ENCODE measurements at regions not wholly inside any gene's neighbourhood (a gene's known extent, or its start where the extent isn't known, plus 50 kb on each side); places are given as distances from the start of the nearest gene placed in this dataset.

DNA sequence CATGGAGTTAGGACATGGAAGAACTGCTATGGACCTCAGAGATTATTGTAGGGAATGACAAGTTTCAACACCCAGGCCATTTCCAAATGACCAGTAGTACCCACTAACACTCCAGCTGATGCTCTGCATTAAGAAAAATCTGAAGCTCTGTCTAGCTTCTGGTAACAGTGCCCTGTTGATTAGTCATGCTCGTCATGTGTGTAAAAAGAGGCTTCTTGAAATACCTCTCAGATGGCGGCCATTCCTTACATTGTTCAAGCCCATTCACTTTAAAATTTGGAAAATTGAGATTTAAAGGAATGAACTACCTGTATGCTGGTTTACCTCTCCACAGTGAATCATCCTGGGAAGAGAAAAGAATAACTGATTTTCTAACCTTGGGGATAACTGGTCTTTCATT, 527.9 kb upstream of the ARGLU1 start:
- no peak for DNase-seq (ENCODE audit: low read depth in 3 of 3, low spot score in 2 of 3)

DNA sequence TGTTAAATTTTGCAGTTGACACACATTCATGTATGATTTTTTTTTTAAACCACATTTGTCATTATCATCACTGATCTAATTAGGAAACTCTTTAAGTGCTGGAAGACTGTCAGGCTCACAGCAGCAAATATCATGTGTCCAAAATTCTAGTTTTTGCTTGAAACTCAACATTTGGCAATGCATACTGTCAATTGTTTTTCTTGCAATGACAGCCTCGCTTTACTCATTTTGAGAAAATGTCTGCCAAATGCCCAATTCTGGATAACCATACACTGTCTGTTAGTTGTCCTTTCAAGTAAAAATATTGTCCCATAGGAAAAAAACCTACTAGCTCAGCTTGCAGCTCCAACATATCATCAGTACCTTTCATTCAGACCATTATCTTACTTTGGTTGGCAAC, 523.9 kb upstream of the ARGLU1 start:
- DNase-seq (ENCODE audit: low read depth in 3 of 3, low spot score in 2 of 3), result no peak

- DNase-seq (ENCODE audit: low read depth in 3 of 3, low spot score in 2 of 3), result no peak
Observed at GRCh38 chr13:107091428-107091827, 523.5 kb upstream of the ARGLU1 start.

DNA sequence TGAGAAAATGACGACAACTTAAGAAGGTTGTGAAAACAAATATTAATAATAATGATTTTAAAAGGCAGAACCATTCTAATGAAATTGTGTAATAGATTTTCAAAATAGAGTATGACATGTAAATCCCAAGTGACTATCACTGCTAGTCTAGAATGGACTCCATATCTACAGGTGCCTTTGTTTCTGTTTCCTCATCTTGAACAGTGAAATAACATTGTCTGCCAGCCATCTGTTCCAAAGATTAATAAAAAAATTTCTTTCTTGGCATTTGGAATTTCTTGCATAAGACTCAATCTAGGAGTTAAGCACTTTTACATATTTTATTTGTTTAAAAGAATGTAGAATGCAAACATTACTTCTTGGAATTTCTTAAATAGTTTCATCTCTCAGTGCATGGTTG, 520.1 kb upstream of the ARGLU1 start:
- DNase-seq (ENCODE audit: low read depth in 3 of 3, low spot score in 2 of 3), result no peak

- no peak for DNase-seq (ENCODE audit: low read depth in 3 of 3, low spot score in 2 of 3)
Observed at GRCh38 chr13:107079423-107080049, 511.6 kb upstream of the ARGLU1 start.

DNA sequence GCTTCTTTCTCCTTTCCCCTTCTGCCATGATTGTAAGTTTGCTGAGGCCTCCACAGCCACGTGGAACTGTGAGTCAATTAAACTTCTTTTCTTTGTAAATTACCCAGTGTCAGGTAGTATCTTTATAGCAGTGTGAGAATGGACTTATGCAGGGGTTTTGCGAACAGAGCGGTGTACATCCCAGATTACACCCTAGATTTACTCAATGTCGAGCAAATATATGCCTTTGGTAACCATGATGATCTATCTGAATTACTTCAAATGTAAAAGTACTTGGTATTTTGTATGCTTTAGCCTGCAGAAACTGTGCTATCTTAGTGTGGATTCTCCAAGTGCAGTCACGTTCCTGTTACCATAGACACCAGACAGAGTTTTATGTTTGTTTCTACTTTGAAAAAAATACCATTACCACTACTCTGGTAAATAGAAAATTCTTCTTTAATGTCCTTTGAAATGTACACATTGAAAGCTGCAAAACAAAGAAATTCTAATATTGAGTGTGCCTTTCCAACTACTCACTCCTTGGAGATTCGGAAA, 510.4 kb upstream of the ARGLU1 start:
- DNase-seq (ENCODE audit: low read depth in 3 of 3, low spot score in 2 of 3), result no peak

DNA sequence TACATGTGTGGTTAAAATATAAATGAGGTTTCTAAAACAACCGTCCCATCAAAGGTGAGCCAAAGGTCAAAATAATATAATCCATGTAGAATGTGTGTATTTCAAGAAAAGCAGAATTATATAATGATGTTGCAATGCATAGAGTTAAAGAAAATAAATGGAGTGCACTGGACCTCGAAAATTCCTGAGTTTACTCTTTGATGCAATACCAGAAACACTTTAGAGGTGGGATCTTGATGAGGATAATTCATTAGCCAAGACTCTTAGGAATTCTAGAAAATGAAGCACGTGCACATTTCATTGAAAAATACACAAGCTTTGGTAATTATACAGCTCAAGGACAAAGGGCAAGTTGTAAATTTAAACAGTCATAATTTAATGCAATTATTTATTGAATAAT, 508.9 kb upstream of the ARGLU1 start:
- DNase-seq (ENCODE audit: low read depth in 3 of 3, low spot score in 2 of 3), result no peak

DNA sequence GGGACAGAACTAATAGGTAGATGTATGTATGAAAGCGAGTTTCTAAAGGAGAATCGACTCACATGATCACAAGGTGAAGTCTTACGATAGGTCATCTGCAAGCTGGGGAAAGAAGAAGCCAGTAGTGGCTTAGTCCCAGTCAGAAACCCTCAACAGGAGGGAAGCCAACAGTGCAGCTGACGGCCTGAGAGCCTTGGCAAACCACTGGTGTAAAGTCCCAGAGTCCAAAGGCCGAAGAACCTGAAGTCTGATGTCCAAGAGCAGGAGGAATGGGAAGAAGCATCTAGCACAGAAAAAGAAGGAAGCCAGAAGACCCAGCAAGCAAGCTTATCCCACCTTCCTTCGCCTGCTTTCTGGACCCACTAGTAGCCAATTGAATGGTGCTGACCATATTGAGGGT, 507.6 kb upstream of the ARGLU1 start:
- no peak for DNase-seq (ENCODE audit: low read depth in 3 of 3, low spot score in 2 of 3)

DNA sequence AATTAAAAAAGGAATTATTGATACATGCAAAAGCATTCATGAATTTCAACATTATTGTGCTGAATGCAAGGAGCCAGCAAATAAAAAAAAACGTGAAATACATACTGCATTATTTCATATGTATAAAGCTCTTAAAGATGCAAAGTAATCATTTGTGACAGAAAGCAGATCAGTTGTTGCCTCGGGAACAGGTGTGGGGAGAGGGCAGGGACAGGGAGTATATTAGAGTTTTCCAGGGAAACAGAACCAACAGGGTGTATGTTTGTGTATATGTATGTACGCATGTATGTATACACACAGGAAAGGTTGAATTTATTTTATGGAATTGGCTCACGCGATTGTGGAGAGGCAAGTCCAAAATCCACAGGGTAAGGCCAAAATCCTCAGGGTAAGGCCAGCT, 502.9 kb upstream of the ARGLU1 start:
- DNase-seq (ENCODE audit: low read depth in 3 of 3, low spot score in 2 of 3), result no peak

DNA sequence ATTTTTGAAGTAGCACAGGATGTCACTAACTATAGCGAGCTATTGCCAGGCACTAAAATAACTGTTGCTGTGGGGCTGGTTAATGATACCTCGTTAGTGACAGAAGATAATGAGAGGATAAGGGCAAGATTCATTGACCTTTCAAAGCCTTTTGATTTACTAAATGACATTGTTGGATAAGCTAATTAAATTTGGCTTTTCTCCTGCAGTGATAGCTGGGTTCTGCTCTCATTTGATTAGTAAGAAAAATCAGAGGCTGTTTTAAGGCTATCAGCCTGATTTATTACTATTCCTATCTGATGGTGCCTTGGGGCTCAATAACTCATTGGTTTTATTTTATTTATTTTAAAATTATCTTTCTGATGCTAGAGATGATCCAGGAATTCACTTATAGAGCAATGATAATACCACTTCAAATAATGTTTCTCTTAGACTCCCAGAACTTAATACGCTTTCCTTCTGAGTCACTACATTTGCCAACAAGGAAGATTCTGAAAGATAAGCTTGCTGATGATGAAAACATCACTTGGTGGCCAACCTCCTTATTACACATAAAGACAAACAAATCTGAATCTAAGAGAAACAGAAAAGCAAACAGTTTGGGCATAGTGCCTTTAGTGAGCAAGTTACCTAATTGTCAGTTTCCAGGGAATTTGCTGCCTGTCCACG, 501.3 kb upstream of the ARGLU1 start:
- DNase-seq (ENCODE audit: low read depth in 3 of 3, low spot score in 2 of 3), result no peak

GRCh38 chr13:107067381-107067780, 499.4 kb upstream of the ARGLU1 start:
- DNase-seq (ENCODE audit: low read depth in 3 of 3, low spot score in 2 of 3), result no peak

- no peak for DNase-seq (ENCODE audit: low read depth in 3 of 3, low spot score in 2 of 3)
Observed at GRCh38 chr13:107066355-107066754, 498.4 kb upstream of the ARGLU1 start.

DNA sequence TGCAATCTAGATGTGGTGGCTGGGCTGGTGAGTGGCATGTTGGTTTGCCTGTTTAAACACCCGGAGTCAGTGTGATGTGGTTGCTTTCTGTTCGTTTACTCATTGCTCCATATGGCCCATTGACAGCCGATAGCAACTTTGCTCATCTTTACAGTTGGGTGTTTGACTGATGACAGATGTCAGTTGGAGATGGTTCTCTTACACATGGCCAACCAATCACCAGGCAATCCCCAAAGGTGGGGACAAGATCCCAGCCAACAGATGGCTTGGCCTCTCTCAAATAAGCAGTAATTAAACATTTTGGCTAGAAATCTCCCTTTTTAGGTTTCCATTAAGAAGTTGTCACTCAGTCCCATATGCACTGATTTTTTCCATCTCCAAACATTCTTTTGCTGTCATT, 497.1 kb upstream of the ARGLU1 start:
- no peak for DNase-seq (ENCODE audit: low read depth in 3 of 3, low spot score in 2 of 3)

GRCh38 chr13:107057028-107057631, 489.2 kb upstream of the ARGLU1 start:
- no peak for DNase-seq (ENCODE audit: low read depth in 3 of 3, low spot score in 2 of 3)

DNA sequence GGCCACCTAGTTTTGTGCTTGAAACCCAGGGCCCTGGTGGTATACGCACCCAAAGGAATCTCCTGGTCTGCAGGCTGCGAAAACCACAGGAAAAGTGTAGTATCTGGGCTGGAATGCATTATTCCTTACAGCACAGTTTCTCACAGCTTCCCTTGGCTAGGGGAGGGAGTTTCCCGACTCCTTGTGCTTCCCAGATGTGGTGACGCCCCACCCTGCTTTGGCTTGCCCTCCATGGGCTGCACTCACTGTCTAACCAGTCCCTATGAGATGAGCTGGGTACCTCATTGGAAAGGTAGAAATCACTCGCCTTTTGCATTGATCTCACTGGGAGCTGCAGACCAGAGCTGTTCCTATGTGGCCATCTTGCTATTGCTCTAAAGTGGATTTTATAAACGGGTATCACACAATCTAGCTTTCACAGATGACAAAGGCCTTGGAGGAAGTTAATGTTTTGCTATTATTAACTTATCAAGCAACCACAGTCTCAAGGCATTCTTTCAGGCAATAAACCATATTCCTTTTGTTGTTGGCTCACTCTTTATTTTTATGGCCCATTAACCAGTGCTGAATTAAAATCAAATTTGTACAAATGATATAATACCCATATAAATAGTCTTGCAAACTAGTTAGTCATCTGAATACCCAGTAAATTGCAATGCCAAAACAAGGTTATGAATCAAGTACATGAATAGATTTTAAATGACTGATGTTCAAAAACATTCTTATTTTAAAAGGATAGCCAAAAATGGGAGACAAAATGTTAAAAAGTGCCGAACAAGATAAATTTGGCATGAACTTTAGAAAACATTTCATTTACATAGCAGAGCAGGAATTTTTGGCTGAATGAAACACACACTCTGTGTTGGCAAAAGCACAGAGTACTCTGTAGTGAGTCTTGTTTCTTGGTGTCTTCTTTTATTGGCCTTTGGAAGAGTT, 475.4 kb upstream of the ARGLU1 start:
- no peak for DNase-seq (ENCODE audit: low read depth in 3 of 3, low spot score in 2 of 3)

DNA sequence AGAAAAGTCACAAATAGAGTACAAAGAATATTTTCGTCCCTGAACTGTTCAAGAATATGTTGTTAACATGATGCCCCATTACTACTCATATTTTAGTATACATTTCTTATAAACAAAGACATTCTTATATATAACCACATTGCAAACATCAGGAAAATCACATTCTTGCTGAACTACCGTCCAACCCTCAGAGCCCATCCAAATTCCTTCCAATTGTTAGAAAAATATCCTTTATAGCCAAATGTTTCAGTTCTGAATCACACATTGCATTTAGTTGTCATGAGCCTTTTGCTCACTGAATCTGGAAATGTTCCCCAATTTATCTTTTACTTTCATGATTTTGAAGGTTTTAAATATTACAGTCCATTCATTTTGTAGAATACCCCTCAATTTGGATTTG, 467.8 kb upstream of the ARGLU1 start:
- no peak for DNase-seq (ENCODE audit: low read depth in 3 of 3, low spot score in 2 of 3)

DNA sequence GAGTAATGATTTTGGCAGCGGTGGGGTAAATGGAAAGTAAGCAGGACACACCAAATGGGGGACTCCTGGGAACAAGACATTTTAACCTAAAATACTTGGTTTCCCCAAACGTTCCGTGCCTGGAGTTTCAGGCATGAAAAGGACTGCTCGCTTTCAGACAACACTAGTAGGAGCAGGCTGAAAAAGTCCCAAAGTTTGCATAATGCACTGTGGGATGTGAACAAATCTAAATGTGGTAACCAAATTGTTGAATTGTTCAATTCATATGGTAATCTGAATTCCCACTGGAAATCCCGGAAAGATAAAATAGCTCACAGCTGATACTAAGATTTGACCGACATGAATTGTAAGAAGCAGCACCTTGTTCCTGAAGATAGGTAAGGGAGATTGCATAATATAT, 467.2 kb upstream of the ARGLU1 start:
- DNase-seq (ENCODE audit: low read depth in 3 of 3, low spot score in 2 of 3), result no peak

DNA sequence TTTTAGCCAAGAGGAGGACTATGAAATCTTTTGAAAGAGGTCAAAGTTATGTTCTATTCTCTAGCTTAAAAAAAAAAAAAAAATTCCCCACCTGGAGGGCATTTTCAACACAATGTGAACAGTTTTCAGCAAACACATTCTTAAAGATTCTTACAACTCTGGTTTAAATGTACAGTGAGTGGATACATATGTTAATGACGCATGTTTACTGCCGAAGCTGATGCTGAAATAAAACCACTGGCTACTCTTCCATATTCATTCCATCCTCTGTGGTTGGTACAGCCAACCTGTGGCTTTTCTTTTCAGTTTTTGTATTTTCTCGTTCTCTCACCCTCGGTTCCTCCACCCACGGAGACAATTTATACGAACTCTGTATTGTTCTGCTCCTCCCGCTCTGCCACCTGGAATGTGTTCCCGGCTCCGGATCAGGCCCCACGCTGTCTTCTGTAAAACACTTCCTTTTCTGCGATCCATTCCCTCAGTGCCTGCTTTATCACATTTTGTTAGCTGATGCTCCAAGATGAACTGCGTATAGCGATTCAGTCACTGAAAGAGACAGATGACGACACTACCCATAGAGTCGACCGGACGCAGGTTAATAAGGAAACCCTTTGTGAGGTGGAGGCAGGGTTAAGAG, 466.4 kb upstream of the ARGLU1 start:
- DNase-seq (ENCODE audit: low read depth in 3 of 3, low spot score in 2 of 3), result no peak

- no peak for DNase-seq (ENCODE audit: low read depth in 3 of 3, low spot score in 2 of 3)
Observed at GRCh38 chr13:107031716-107032115, 463.8 kb upstream of the ARGLU1 start.

- no peak for DNase-seq (ENCODE audit: low read depth in 3 of 3, low spot score in 2 of 3)
Observed at GRCh38 chr13:107028751-107029150, 460.8 kb upstream of the ARGLU1 start.

GRCh38 chr13:107025991-107026390, 458.1 kb upstream of the ARGLU1 start:
- DNase-seq (ENCODE audit: low read depth in 3 of 3, low spot score in 2 of 3), result no peak
